SK-N-MC (cell line): ENCODE measurements at regions not wholly inside any gene's neighbourhood (a gene's known extent, or its start where the extent isn't known, plus 50 kb on each side); places are given as distances from the start of the nearest gene placed in this dataset.
"Not testable (repeated sequence)": the region's sequence is repeated elsewhere in the genome, so short reads cannot be mapped to it uniquely, and the experiment has no call there.

ENCODE experiments used
- EZH2 ChIP-seq: fragments of 200-600 bp; sonication (generic); IDR thresholded peaks from one replicate; pipeline ENCODE4 v1.6.1; 2017; ENCODE audit warnings: antibody characterized with exemption
- POLR2AphosphoS5 ChIP-seq: IDR thresholded peaks from 2 replicates; pipeline ENCODE4 v1.6.1; 2012; ENCODE audit warnings: mild to moderate bottlenecking, low read depth, low read length, borderline replicate concordance

GRCh38 chr14:31918289-31918688 lies 158.8 kb upstream of the ARHGAP5 start:
- not testable (repeated sequence) for TF ChIP-seq EZH2, POLR2AphosphoS5
